ENCODE measurements at regions not wholly inside any gene's neighbourhood (a gene's known extent, or its start where the extent isn't known, plus 50 kb on each side); places are given as distances from the start of the nearest gene placed in this dataset.

DNA sequence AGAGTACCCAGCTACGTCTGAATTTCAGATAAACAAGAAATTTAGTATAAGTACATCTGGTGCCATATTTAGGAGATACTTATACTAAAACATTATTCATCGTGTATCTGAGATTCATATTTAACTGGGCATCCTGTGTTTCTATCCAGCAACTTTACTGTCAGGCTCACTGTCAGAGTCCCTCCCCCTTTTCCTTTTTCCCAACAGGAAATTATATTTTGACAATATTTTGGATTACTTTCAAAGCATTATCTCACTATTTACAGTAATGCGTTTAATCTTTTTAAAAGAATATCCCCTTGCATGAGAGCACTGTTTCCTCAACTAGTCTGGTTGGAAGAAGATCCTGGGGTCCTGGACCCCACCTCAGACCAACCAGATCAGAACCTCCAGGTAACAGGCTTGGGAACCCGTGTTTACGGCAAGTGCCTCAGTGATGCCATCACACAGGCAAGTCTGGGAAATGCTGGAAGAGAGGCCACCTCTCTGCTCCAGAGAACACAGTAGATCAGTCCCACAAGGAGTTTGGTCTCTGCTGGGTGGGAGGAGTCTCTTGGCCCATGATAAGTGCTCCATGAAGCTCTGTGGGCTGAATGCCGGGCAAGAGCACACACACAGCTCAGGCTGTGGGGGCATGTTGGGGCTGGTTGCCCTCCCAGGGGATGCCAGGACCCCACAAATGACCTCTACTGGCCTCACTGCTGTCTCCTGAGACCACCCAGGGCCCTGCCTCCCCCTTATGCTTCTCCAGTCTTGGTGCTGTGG, 84.2 kb upstream of the UXS1 start:
- ATAC-seq (ENCODE audit: low FRiP score in 2 of 2) = no peak
- no peak for DNase-seq
- H3K27me3 ChIP-seq = no peaks in the 10 kb centered on the region
- H3K4me3 ChIP-seq = no peak overlapping the region
- no peaks in the 10 kb centered on the region for H3K9me3 ChIP-seq
- TF ChIP-seq, protein P1, sequence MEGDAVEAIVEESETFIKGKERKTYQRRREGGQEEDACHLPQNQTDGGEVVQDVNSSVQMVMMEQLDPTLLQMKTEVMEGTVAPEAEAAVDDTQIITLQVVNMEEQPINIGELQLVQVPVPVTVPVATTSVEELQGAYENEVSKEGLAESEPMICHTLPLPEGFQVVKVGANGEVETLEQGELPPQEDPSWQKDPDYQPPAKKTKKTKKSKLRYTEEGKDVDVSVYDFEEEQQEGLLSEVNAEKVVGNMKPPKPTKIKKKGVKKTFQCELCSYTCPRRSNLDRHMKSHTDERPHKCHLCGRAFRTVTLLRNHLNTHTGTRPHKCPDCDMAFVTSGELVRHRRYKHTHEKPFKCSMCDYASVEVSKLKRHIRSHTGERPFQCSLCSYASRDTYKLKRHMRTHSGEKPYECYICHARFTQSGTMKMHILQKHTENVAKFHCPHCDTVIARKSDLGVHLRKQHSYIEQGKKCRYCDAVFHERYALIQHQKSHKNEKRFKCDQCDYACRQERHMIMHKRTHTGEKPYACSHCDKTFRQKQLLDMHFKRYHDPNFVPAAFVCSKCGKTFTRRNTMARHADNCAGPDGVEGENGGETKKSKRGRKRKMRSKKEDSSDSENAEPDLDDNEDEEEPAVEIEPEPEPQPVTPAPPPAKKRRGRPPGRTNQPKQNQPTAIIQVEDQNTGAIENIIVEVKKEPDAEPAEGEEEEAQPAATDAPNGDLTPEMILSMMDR (IDR thresholded peaks at IDR 0.05) = no peak
- TF ChIP-seq POLR2A (IDR thresholded peaks at IDR 0.05) (no peak), EP300 (IDR thresholded peaks at IDR 0.05) (no peak), POLR2AphosphoS5 (IDR thresholded peaks at IDR 0.05) (no peak)
- peak overlapping the region in 2 of 4 donors; percentile 30 to 44 for H3K27ac ChIP-seq
- peaks cover 1 to 14% (median 6%) of the 10 kb centered on the region in 4 donors for H3K4me1 ChIP-seq
- 52 to 57% methylated on average over 6 of the region's 6 CpGs for WGBS, 2 donors
- H3K36me3 ChIP-seq = no peaks in the 10 kb centered on the region

DNA sequence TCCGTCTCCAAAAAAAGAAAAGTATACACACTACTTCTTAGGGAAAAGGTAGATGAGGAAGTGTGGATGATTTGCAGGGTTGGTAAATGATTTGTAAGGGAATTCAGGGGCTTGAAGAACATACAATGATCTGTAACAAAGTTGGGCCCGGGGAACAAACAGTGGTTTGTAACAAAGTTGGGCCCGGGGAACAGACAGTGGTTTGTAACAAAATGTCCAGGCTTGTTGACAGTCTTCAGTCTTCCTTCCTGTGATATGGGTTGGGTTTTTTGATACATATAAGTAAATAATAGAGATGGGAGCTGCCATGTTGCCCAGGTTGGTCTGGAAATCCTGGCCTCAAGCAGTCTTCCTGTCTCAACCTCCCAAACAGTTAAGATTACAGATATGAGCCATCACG, 83.3 kb upstream of the UXS1 start:
- Histone ChIP-seq H3K4me1 (peaks cover 0 to 13% (median 4%) of the 10 kb centered on the region in 4 donors), H3K27ac (peak overlapping the region in 2 of 4 donors; percentile 16 to 44), H3K9me3 (no peaks in the 10 kb centered on the region), H3K4me3 (no peak overlapping the region), H3K36me3 (no peaks in the 10 kb centered on the region), H3K27me3 (no peaks in the 10 kb centered on the region)
- TF ChIP-seq EP300 (IDR thresholded peaks at IDR 0.05) = no peak
- WGBS, 2 donors = 61 to 72% methylated on average over 4 of the region's 4 CpGs
- no peak for DNase-seq
- ATAC-seq (ENCODE audit: low FRiP score in 2 of 2) = no peak

DNA sequence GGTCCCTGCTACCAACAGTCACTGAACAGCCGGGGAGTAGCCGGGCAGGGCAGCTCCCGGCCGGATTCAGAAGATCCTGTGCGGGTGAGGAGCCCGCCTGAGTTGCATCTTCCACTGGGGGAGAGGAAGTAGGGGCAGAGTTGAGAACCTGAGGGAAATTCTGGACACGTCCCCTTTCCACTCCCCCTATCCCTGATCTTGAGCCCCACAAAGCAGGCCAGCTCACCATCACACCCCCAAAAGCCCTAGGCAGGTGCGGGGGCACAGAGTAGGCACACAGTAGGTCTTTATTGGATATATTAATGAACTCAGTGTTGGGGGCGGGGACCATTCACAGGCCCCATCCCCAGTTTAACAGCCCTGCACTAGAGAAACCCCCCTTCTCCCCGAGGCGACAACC, 81.9 kb upstream of the UXS1 start:
- H3K36me3 ChIP-seq = no peaks in the 10 kb centered on the region
- ATAC-seq (ENCODE audit: low FRiP score in 2 of 2) (no peak), DNase-seq (peak in 1 of 2 donors; percentile 54)
- H3K4me1 ChIP-seq = peaks cover 0 to 5% (median under 1%) of the 10 kb centered on the region in 4 donors
- H3K27ac ChIP-seq = no peak overlapping the region
- WGBS, 2 donors = 100% methylated on average over 9 to 11 of the region's 11 CpGs
- no peaks in the 10 kb centered on the region for H3K27me3 ChIP-seq
- no peak for TF ChIP-seq POLR2A (IDR thresholded peaks at IDR 0.05)
- no peak for TF ChIP-seq EP300 (IDR thresholded peaks at IDR 0.05)
- TF ChIP-seq, protein P1 (IDR thresholded peaks at IDR 0.05) = no peak
- no peak for TF ChIP-seq POLR2AphosphoS5 (IDR thresholded peaks at IDR 0.05)
- no peak overlapping the region for H3K4me3 ChIP-seq
- H3K9me3 ChIP-seq = no peaks in the 10 kb centered on the region

DNA sequence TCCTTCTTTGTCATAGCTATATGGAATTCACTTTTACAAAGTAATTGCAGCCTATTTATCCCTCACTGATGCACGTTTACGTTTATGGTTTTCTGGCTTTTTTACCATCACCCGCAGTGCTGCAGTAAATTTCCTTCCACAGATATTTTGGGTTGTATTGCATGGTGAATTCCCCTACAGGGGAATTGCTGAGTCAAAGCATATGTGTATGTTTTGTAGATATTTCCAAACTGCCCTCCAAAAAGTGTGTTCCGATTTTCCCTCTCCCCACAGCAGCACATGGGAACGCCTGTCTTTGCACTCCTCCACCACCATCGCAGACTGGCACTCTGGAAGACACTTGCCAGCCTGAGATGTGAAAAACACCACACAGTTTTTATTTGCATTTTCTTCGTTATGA, 80.6 kb upstream of the UXS1 start:
- H3K36me3 ChIP-seq = no peaks in the 10 kb centered on the region
- DNase-seq (no peak), ATAC-seq (ENCODE audit: low FRiP score in 2 of 2) (no peak)
- 75 to 80% methylated on average over 7 of the region's 7 CpGs for WGBS, 2 donors
- no peak overlapping the region for H3K27ac ChIP-seq
- H3K4me3 ChIP-seq = no peak overlapping the region
- H3K27me3 ChIP-seq = no peaks in the 10 kb centered on the region
- no peaks in the 10 kb centered on the region for H3K9me3 ChIP-seq
- peaks cover 10 to 14% (median 13%) of the 10 kb centered on the region in 4 donors for H3K4me1 ChIP-seq
- TF ChIP-seq, protein P1 (IDR thresholded peaks at IDR 0.05) = no peak
- TF ChIP-seq POLR2AphosphoS5 (IDR thresholded peaks at IDR 0.05) (no peak), POLR2A (IDR thresholded peaks at IDR 0.05) (no peak), EP300 (IDR thresholded peaks at IDR 0.05) (no peak)

DNA sequence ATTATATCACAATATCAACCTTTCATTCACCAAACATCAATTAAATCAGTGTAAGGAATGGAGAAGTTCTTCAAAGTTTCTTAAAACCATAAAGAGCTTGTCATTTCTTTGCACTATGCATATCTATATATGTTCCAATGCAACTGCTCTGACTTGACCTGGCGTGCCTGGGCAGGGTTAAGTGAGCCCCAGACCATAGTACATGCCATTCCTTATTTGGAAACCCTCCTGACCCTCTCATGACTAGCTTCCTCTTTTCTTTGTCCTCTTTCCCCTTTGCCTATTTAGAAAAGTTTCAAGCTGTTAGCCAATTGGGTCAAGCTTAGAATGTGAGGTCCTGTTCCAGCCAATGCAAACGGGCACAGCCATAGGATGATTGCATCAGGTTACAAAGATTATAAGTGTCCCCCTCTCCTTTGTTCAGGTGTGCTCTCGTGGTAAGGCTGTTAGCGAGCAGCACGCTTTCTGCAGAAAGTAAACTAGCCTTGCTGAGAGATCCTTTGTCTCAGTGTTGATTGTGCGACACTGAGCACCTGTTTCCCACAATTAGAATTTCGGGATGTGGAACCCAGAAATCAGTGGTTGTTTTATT, 78.2 kb upstream of the UXS1 start:
- DNase-seq = peak in 1 of 2 donors; percentile 54
- H3K4me1 ChIP-seq = peaks cover 10 to 17% (median 16%) of the 10 kb centered on the region in 4 donors
- H3K9me3 ChIP-seq = no peaks in the 10 kb centered on the region
- H3K4me3 ChIP-seq = no peak overlapping the region
- no peak for ATAC-seq (ENCODE audit: low FRiP score in 2 of 2)
- no peaks in the 10 kb centered on the region for H3K36me3 ChIP-seq
- H3K27me3 ChIP-seq = no peaks in the 10 kb centered on the region
- TF ChIP-seq, protein P1 (IDR thresholded peaks at IDR 0.05) = no peak
- no peak for TF ChIP-seq POLR2AphosphoS5 (IDR thresholded peaks at IDR 0.05)
- TF ChIP-seq POLR2A (IDR thresholded peaks at IDR 0.05) = no peak
- no peak for TF ChIP-seq EP300 (IDR thresholded peaks at IDR 0.05)
- WGBS, 2 donors = 59 to 63% methylated on average over 7 of the region's 7 CpGs
- no peak overlapping the region for H3K27ac ChIP-seq
